HL-60 (cell line): ENCODE measurements at regions not wholly inside any gene's neighbourhood (a gene's known extent, or its start where the extent isn't known, plus 50 kb on each side); places are given as distances from the start of the nearest gene placed in this dataset.

Experiments
- DNase-seq, 2 experiments: peaks; one replicate each; pipeline ENCODE4 v3.0.0-alpha.2; 2010 to 2020; ENCODE audit warnings: low read depth in 1 of 2, low spot score in 1 of 2
- H3K27ac ChIP-seq: fragments of 250-450 bp; sonication (Bioruptor Pico); replicated peaks from 2 replicates; pipeline ENCODE4 v1.5.1; 2020; ENCODE audit warnings: mild to moderate bottlenecking, moderate library complexity
- H3K27me3 ChIP-seq: fragments of 250-450 bp; sonication (Bioruptor Pico); 2 replicates; pipeline ENCODE4 v1.5.1; 2021; ENCODE audit warnings: mild to moderate bottlenecking, moderate library complexity; ENCODE audit not compliant: insufficient read depth, poor library complexity, severe bottlenecking
- H3K4me3 ChIP-seq: replicated peaks from 2 replicates; pipeline ENCODE4 v1.5.1; 2011; ENCODE audit warnings: mild to moderate bottlenecking, control low read depth, low read length; ENCODE audit not compliant: insufficient read depth
- CTCF ChIP-seq: IDR thresholded peaks from one replicate; pipeline ENCODE4 v1.5.1; 2011; ENCODE audit warnings: low read length, control low read depth, inconsistent platforms; ENCODE audit not compliant: insufficient read depth
- GABPA ChIP-seq: IDR thresholded peaks from 2 replicates; pipeline ENCODE4 v1.6.1; 2012; ENCODE audit warnings: low read depth
- POLR2AphosphoS5 ChIP-seq: IDR thresholded peaks from 2 replicates; pipeline ENCODE4 v1.6.1; 2012; ENCODE audit warnings: low read depth
- REST ChIP-seq: IDR thresholded peaks from 2 replicates; pipeline ENCODE4 v1.6.1; 2012; ENCODE audit warnings: low read depth; ENCODE audit not compliant: insufficient replicate concordance
- SPI1 ChIP-seq: IDR thresholded peaks from 2 replicates; pipeline ENCODE4 v1.6.1; 2012; ENCODE audit warnings: low read depth, mild to moderate bottlenecking, borderline replicate concordance

- TF ChIP-seq GABPA (no peak), POLR2AphosphoS5 (no peak), SPI1 (no peak), CTCF (no peak), REST (no peak)
- H3K4me3 ChIP-seq: no peak overlapping the region
- H3K27me3 ChIP-seq: no peaks in the 10 kb centered on the region
- DNase-seq: no peak
- H3K27ac ChIP-seq: no peak overlapping the region
These were observed 404.4 kb downstream of the VPS13C start for GRCh38 chr15:61655881-61656280.

- TF ChIP-seq SPI1: no peak
- TF ChIP-seq GABPA: no peak
- no peak for TF ChIP-seq CTCF
- TF ChIP-seq POLR2AphosphoS5: no peak
- TF ChIP-seq REST: no peak
- no peak for DNase-seq
- Histone ChIP-seq H3K27ac (no peak overlapping the region), H3K4me3 (no peak overlapping the region), H3K27me3 (no peaks in the 10 kb centered on the region)
These were observed 405.3 kb downstream of the VPS13C start for GRCh38 chr15:61654918-61655317.

GRCh38 chr15:61654002-61654740, 406.1 kb downstream of the VPS13C start:
- TF ChIP-seq CTCF: no peak
- TF ChIP-seq POLR2AphosphoS5: no peak
- no peak for TF ChIP-seq GABPA
- TF ChIP-seq SPI1: no peak
- no peak for TF ChIP-seq REST
- H3K27ac ChIP-seq: no peak overlapping the region

More at GRCh38 chr15:61654002-61654740, 406.1 kb downstream of the VPS13C start:
- DNase-seq: no peak
- Histone ChIP-seq H3K27me3 (no peaks in the 10 kb centered on the region), H3K4me3 (no peak overlapping the region)
